ENCODE measurements at regions not wholly inside any gene's neighbourhood (a gene's known extent, or its start where the extent isn't known, plus 50 kb on each side); places are given as distances from the start of the nearest gene placed in this dataset.

DNA sequence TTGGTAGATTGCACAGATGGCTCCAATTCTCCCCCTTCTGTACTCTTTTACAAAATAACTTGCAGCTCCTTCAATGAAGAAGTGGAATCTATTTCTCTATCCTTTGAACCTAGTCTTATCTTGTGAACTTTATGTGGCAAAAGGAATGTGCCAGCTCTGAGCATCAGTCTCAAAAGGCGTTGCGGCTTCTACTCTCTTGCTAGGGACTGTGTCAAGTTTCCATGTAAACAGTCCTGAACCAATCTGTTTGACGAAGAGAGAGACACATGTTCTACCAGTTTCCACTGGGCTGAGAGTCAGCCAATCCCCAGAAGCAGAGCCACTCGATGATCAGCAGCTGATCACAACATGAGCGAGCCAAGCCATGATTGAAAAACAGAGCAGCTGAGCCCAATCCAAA is 439.7 kb upstream of the SETBP1 start:
- no peak for DNase-seq

- no peak for DNase-seq
These were observed 435.7 kb upstream of the SETBP1 start for GRCh38 chr18:44245019-44245418.

DNA sequence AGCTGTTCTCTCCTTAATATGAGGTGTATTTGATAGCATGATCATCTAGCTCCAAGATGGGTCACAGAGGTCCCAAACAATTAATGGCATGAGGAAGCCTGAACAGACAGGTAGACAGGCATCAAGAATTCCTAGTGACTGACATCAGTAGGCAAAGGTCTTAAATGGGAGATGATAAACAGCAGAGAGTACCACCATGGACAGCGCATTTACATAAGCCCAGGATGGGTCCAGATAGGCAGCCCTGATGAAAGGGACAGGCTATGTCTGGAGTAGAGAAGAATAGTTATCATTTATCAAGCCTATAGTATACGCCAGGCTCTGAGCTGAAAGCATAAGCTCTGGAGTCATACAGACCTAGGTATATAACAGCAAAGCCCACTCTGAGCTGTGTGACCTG is 434.7 kb upstream of the SETBP1 start:
- DNase-seq = no peak

DNA sequence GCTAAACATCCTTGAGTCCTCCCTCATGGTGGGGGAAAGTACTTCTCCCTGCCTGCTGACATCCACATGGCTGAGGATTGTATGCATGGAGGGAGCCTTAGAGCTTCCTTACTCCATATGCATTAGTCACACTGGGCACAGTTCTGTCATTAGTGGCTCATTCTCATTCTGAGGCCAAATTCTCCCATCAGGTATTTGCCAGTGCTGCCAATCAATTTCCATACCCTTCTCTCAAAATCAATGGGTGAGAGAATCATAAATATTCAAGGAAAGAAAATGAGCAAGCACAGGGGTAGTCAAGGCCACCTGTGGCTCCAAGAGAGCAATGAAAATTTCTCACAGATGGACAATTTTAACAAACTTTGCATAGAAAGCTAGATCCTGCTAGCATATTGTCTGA is 422.6 kb upstream of the SETBP1 start:
- DNase-seq = no peak

GRCh38 chr18:44258576-44258975 is 422.1 kb upstream of the SETBP1 start:
- peak; percentile 5 for DNase-seq

GRCh38 chr18:44259610-44260009 is 421.1 kb upstream of the SETBP1 start:
- DNase-seq = no peak

GRCh38 chr18:44265437-44265836 is 415.3 kb upstream of the SETBP1 start:
- DNase-seq = no peak

DNA sequence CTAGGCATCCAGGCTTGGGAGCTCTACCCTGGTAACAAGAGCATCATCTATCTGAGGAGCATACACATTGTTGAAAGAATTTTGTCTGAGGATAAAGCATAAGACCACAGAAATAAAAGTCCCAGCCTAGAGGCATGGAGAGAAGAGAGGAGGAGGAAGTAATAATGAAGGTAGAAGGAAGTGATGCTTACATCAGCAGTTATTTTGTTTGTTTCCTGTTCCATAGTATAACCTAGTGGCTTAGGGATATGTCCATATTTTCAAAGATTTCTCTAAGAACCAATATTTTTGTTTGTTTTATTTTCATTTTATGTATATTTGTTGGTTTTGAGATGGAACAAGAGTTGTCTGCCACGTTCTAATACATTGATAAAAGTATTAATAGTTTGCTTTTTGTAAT is 407.4 kb upstream of the SETBP1 start:
- no peak for DNase-seq

DNA sequence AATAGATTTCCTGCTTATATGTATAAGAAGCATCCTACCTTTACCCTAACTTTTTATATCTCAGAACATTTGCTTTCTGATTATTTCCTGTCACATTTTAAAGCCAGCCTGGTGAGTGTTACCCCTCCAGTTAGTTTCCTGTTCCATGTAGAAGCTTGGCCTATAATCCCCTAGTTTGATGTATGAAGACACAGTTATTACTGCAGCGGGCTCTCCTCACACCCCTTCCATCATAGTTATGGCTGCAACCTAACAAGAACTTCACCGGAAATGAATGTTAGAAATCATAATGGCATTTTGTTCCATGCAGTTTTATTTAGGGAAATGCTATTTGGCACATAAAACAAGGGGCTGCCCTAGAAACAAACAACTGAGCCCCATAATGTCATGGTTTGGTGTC is 400.2 kb upstream of the SETBP1 start:
- DNase-seq = no peak

GRCh38 chr18:44286049-44286448 is 394.6 kb upstream of the SETBP1 start:
- no peak for DNase-seq

GRCh38 chr18:44290366-44290977 is 390.2 kb upstream of the SETBP1 start:
- no peak for DNase-seq

- DNase-seq = no peak
These were observed 382.1 kb upstream of the SETBP1 start for GRCh38 chr18:44298566-44298965.

- DNase-seq = no peak
These were observed 371.5 kb upstream of the SETBP1 start for GRCh38 chr18:44309185-44309584.

GRCh38 chr18:44320619-44321460 is 359.8 kb upstream of the SETBP1 start:
- DNase-seq = no peak

GRCh38 chr18:44321868-44322590 is 358.7 kb upstream of the SETBP1 start:
- no peak for DNase-seq

GRCh38 chr18:44323125-44323524 is 357.6 kb upstream of the SETBP1 start:
- DNase-seq = no peak

DNA sequence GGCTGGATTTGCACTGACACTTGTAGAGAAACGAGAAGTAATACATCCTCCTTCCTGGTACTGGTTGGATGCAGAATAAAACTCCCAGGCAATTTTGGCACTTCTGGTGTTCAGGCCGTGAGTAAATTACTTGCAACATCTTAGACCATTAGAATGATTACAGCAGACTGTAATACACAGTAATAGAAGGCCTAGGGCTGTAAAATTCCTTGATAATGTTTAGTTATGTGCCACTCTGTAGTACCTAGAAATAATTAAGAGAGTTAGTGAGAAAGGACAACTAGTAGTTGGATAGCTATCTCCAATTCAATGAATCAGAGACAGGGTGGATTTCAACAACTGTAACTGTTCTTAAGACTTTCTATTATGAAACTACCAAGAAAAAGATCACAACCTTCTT is 356.3 kb upstream of the SETBP1 start:
- DNase-seq = no peak

DNA sequence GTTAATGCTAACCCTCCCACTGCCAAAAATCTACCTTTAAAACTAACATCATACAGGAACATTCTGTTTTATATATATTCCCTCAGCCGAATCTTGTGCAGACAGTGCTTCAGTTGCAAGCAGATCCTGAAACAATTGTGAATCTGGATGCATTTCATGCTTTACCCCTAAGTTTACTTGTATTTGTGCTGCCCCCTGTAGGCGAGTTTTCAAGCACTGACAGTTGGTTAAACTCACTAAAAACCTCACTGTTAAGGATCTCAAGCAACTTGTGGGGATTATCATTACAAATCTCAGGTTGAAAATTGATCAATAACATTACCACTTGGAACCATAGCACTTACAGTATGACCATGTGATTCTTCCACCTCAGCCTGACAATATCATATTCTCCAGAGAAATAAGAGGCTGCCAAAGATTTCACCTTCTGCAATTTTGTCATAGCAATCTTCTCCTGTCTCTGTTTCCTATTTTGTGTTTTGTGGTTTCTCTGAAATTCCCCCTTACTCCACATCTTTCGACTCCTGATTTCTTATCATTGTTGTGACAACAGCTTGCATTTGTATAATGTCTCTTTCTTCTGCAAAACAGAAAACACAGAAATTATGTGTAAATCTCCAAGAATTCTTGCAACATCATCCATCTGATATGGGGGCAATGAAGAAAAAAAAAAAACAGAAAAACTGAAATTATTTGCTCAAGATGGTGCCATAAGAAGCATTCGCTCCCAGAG is 354.6 kb upstream of the SETBP1 start:
- DNase-seq = peak; percentile 48

- no peak for DNase-seq
These were observed 348.8 kb upstream of the SETBP1 start for GRCh38 chr18:44331656-44332570.

- DNase-seq = no peak
These were observed 338.9 kb upstream of the SETBP1 start for GRCh38 chr18:44341759-44342158.

- DNase-seq = no peak
These were observed 338.5 kb upstream of the SETBP1 start for GRCh38 chr18:44342162-44342561.

DNA sequence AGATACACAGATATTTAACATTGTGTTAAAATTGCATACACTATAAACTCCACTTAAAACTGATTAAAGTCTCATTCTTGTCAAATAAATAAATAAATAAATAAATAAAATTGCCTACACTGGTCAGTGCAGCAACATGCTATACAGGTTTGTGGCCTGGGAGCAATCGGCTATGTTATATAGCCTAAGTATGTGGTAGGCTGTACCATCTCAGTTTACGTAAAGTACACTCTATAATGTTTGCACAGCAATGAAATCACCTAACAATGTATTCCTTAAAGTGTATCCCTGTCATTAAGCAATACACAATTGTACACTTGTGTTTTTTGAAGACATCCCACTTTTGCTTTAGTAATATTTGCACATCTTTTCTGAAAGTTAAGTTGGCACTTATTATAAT is 337.7 kb upstream of the SETBP1 start:
- DNase-seq = no peak
